SK-N-SH treated with all-trans-retinoic acid at 6 μM for 48 hours (cell line): ENCODE measurements at regions not wholly inside any gene's neighbourhood (a gene's known extent, or its start where the extent isn't known, plus 50 kb on each side); places are given as distances from the start of the nearest gene placed in this dataset.

Experiments used
- ISL1 ChIP-seq: fragments of 250-450 bp; sonication (Bioruptor Pico); IDR thresholded peaks from 2 replicates; pipeline ENCODE4 v2.1.2; 2022; ENCODE audit warnings: mild to moderate bottlenecking, moderate library complexity
- TSHZ2 ChIP-seq: fragments of 250-450 bp; sonication (Bioruptor Pico); IDR thresholded peaks from 2 replicates; pipeline ENCODE4 v1.5.0; 2020; ENCODE audit warnings: mild to moderate bottlenecking, moderate library complexity
- ZFP3 ChIP-seq: fragments of 250-450 bp; sonication (Bioruptor Pico); IDR thresholded peaks from 2 replicates; pipeline ENCODE4 v1.5.0; 2020; ENCODE audit warnings: mild to moderate bottlenecking, moderate library complexity
- ZNF8 ChIP-seq: fragments of 450-650 bp; formaldehyde crosslinking; IDR thresholded peaks from 2 replicates; pipeline ENCODE4 v1.5.0; 2020; ENCODE audit warnings: mild to moderate bottlenecking, moderate library complexity
- TF ChIP-seq, protein P1 (sequence below): fragments of 250-450 bp; sonication (Bioruptor Pico); IDR thresholded peaks from 2 replicates; pipeline ENCODE4 v1.8.0; 2020; ENCODE audit warnings: mild to moderate bottlenecking, moderate library complexity, borderline replicate concordance
- TF ChIP-seq, protein P2 (sequence below): fragments of 250-450 bp; sonication (Bioruptor Pico); IDR thresholded peaks from 2 replicates; pipeline ENCODE4 v1.5.1; 2021; ENCODE audit warnings: mild to moderate bottlenecking, moderate library complexity

- TF ChIP-seq, protein P1, sequence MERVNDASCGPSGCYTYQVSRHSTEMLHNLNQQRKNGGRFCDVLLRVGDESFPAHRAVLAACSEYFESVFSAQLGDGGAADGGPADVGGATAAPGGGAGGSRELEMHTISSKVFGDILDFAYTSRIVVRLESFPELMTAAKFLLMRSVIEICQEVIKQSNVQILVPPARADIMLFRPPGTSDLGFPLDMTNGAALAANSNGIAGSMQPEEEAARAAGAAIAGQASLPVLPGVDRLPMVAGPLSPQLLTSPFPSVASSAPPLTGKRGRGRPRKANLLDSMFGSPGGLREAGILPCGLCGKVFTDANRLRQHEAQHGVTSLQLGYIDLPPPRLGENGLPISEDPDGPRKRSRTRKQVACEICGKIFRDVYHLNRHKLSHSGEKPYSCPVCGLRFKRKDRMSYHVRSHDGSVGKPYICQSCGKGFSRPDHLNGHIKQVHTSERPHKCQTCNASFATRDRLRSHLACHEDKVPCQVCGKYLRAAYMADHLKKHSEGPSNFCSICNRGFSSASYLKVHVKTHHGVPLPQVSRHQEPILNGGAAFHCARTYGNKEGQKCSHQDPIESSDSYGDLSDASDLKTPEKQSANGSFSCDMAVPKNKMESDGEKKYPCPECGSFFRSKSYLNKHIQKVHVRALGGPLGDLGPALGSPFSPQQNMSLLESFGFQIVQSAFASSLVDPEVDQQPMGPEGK (CRISPR knock-in tag), result peak; percentile 71; the same call in 1 of the 2 replicates
- TF ChIP-seq, protein P2, sequence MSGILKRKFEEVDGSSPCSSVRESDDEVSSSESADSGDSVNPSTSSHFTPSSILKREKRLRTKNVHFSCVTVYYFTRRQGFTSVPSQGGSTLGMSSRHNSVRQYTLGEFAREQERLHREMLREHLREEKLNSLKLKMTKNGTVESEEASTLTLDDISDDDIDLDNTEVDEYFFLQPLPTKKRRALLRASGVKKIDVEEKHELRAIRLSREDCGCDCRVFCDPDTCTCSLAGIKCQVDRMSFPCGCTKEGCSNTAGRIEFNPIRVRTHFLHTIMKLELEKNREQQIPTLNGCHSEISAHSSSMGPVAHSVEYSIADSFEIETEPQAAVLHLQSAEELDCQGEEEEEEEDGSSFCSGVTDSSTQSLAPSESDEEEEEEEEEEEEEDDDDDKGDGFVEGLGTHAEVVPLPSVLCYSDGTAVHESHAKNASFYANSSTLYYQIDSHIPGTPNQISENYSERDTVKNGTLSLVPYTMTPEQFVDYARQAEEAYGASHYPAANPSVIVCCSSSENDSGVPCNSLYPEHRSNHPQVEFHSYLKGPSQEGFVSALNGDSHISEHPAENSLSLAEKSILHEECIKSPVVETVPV (CRISPR knock-in tag), result no peak
- TF ChIP-seq TSHZ2 (CRISPR knock-in tag), result no peak
- TF ChIP-seq ZNF8 (CRISPR knock-in tag), result no peak
- no peak for TF ChIP-seq ZFP3
- 0 out of 2 replicates have a peak, but pooled peaks have one; percentile 23 for TF ChIP-seq ISL1 (CRISPR knock-in tag)
These were observed 107.5 kb upstream of the ACSL4 start for GRCh38 chrX:109840585-109840984.
